GM23338 (cell line): ENCODE measurements at regions not wholly inside any gene's neighbourhood (a gene's known extent, or its start where the extent isn't known, plus 50 kb on each side); places are given as distances from the start of the nearest gene placed in this dataset.

ENCODE experiments used
- ATAC-seq: fragments of 200-7000 bp; cut with Tn5 transposase; 3 replicates; pipeline ENCODE4 v1.9.1; 2020
- DNase-seq: peaks from one replicate; pipeline ENCODE4 v3.0.0-alpha.2; 2015; ENCODE audit warnings: low spot score
- H2AFZ ChIP-seq: fragments of 200-600 bp; sonication (generic); 2 replicates; pipeline ENCODE4 v1.8.0; 2016; ENCODE audit warnings: antibody characterized with exemption, mild to moderate bottlenecking, moderate library complexity
- H3F3A ChIP-seq: fragments of 200-600 bp; sonication (generic); replicated peaks from 2 replicates; pipeline ENCODE4 v1.8.0; 2017; ENCODE audit warnings: antibody characterized with exemption, mixed run types, low read depth
- H3K27ac ChIP-seq: fragments of 200-600 bp; sonication (generic); 2 replicates; pipeline ENCODE4 v1.6.1; 2016; ENCODE audit warnings: low read depth
- H3K27me3 ChIP-seq: fragments of 200-600 bp; sonication (generic); 2 replicates; pipeline ENCODE4 v1.8.0; 2016; ENCODE audit warnings: mild to moderate bottlenecking, mixed run types, moderate library complexity; ENCODE audit not compliant: insufficient read depth
- H3K36me3 ChIP-seq: fragments of 200-600 bp; sonication (generic); 2 replicates; pipeline ENCODE4 v1.8.0; 2016; ENCODE audit warnings: mild to moderate bottlenecking; ENCODE audit not compliant: insufficient read depth
- H3K4me1 ChIP-seq: fragments of 200-600 bp; sonication (generic); 2 replicates; pipeline ENCODE4 v1.8.0; 2016; ENCODE audit warnings: mild to moderate bottlenecking, moderate library complexity; ENCODE audit not compliant: insufficient read depth
- H3K4me2 ChIP-seq: fragments of 200-600 bp; sonication (generic); 2 replicates; pipeline ENCODE4 v1.7.1; 2017; ENCODE audit warnings: mixed run types
- H3K4me3 ChIP-seq: fragments of 200-600 bp; sonication (generic); 2 replicates; pipeline ENCODE4 v1.6.1; 2016; ENCODE audit warnings: mixed run types
- H3K79me2 ChIP-seq: fragments of 200-600 bp; sonication (generic); replicated peaks from 2 replicates; pipeline ENCODE4 v1.8.0; 2017; ENCODE audit warnings: mild to moderate bottlenecking; ENCODE audit not compliant: insufficient read depth
- H3K9me2 ChIP-seq: fragments of 200-600 bp; sonication (generic); 2 replicates; pipeline ENCODE4 v1.8.0; 2017; ENCODE audit not compliant: insufficient read depth
- H4K20me1 ChIP-seq: fragments of 200-600 bp; sonication (generic); replicated peaks from 2 replicates; pipeline ENCODE4 v1.8.0; 2017; ENCODE audit warnings: mild to moderate bottlenecking; ENCODE audit not compliant: insufficient read depth
- H3K27ac Mint-ChIP-seq: 2 replicates; pipeline ENCODE4 v1.8.0; 2020; ENCODE audit warnings: inconsistent platforms, mild to moderate bottlenecking, moderate library complexity, mixed read lengths
- H3K27me3 Mint-ChIP-seq: 3 replicates; pipeline ENCODE4 v1.8.0; 2022; ENCODE audit warnings: low read depth, mild to moderate bottlenecking, moderate library complexity, mixed read lengths, inconsistent platforms; ENCODE audit not compliant: insufficient read depth, poor library complexity
- H3K36me3 Mint-ChIP-seq: 3 replicates; pipeline ENCODE4 v1.8.0; 2021; ENCODE audit warnings: low read depth, mild to moderate bottlenecking, inconsistent platforms, moderate library complexity, mixed read lengths
- H3K4me1 Mint-ChIP-seq: 3 replicates; pipeline ENCODE4 v1.8.0; 2020; ENCODE audit warnings: mild to moderate bottlenecking, inconsistent platforms, mixed read lengths
- H3K4me3 Mint-ChIP-seq: 3 replicates; pipeline ENCODE4 v1.8.0; 2021; ENCODE audit warnings: moderate library complexity, mild to moderate bottlenecking, inconsistent platforms, mixed read lengths
- H3K9me3 Mint-ChIP-seq: 3 replicates; pipeline ENCODE4 v1.8.0; 2020; ENCODE audit warnings: moderate library complexity, mild to moderate bottlenecking, inconsistent platforms, mixed read lengths
- CREB1 ChIP-seq: fragments of 250-450 bp; sonication (Bioruptor Pico); IDR thresholded peaks from 2 replicates; pipeline ENCODE4 v1.5.0; 2020; ENCODE audit warnings: low read depth, mild to moderate bottlenecking, moderate library complexity
- EZH2phosphoT487 ChIP-seq: fragments of 200-600 bp; sonication (generic); IDR thresholded peaks from one replicate; pipeline ENCODE4 v1.8.1; 2018; ENCODE audit warnings: antibody characterized with exemption; ENCODE audit not compliant: unreplicated experiment
- NANOG ChIP-seq: IDR thresholded peaks from 2 replicates; pipeline ENCODE4 v1.6.1; 2016; ENCODE audit warnings: antibody characterized with exemption, borderline replicate concordance
- POLR2AphosphoS5 ChIP-seq: IDR thresholded peaks from 2 replicates; pipeline ENCODE4 v1.6.1; 2016; ENCODE audit warnings: antibody characterized with exemption, low read depth
- STAT1 ChIP-seq: IDR thresholded peaks from one replicate; pipeline ENCODE4 v1.6.1; 2016; ENCODE audit warnings: antibody characterized with exemption; ENCODE audit not compliant: unreplicated experiment
- TF ChIP-seq, protein P1 (sequence below): fragments of 250-450 bp; sonication (Bioruptor Pico); IDR thresholded peaks from 2 replicates; pipeline ENCODE4 v1.5.0; 2020; ENCODE audit warnings: mild to moderate bottlenecking, moderate library complexity
- TF ChIP-seq, protein P2 (sequence below): IDR thresholded peaks from 2 replicates; pipeline ENCODE4 v1.6.1; 2016; ENCODE audit warnings: antibody characterized with exemption
- TF ChIP-seq, protein P3 (sequence below), 2 experiments: fragments of 200-600 bp in 1 of 2; sonication (generic) in 1 of 2; conservative IDR thresholded peaks; 2 replicates each; pipeline versions ENCODE4 v1.5.1 to v1.6.1; 2016 to 2017; ENCODE audit warnings: antibody characterized with exemption in 2 of 2, low read depth in 2 of 2, mild to moderate bottlenecking in 2 of 2, moderate library complexity in 1 of 2

DNA sequence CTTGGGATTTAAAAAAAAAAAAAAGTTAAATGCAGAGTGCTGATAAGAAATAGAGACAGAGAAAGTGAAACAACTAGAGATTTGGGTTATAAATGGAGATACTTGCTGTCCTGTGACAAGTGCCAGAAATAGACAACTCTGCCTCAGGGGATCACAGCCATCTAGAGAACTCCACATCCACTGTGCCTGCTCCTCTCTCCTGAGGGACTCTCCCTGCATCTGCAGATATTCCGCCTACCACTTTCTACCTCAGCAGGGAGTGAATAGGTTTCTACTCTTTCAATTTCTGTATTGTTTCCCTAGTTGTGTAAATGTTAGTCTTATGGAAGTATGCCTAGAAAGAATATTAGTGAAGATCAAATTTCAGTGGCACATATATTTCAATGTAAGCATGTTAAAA is 307.2 kb downstream of the HTR1A start (continued):
- TF ChIP-seq, protein P1, sequence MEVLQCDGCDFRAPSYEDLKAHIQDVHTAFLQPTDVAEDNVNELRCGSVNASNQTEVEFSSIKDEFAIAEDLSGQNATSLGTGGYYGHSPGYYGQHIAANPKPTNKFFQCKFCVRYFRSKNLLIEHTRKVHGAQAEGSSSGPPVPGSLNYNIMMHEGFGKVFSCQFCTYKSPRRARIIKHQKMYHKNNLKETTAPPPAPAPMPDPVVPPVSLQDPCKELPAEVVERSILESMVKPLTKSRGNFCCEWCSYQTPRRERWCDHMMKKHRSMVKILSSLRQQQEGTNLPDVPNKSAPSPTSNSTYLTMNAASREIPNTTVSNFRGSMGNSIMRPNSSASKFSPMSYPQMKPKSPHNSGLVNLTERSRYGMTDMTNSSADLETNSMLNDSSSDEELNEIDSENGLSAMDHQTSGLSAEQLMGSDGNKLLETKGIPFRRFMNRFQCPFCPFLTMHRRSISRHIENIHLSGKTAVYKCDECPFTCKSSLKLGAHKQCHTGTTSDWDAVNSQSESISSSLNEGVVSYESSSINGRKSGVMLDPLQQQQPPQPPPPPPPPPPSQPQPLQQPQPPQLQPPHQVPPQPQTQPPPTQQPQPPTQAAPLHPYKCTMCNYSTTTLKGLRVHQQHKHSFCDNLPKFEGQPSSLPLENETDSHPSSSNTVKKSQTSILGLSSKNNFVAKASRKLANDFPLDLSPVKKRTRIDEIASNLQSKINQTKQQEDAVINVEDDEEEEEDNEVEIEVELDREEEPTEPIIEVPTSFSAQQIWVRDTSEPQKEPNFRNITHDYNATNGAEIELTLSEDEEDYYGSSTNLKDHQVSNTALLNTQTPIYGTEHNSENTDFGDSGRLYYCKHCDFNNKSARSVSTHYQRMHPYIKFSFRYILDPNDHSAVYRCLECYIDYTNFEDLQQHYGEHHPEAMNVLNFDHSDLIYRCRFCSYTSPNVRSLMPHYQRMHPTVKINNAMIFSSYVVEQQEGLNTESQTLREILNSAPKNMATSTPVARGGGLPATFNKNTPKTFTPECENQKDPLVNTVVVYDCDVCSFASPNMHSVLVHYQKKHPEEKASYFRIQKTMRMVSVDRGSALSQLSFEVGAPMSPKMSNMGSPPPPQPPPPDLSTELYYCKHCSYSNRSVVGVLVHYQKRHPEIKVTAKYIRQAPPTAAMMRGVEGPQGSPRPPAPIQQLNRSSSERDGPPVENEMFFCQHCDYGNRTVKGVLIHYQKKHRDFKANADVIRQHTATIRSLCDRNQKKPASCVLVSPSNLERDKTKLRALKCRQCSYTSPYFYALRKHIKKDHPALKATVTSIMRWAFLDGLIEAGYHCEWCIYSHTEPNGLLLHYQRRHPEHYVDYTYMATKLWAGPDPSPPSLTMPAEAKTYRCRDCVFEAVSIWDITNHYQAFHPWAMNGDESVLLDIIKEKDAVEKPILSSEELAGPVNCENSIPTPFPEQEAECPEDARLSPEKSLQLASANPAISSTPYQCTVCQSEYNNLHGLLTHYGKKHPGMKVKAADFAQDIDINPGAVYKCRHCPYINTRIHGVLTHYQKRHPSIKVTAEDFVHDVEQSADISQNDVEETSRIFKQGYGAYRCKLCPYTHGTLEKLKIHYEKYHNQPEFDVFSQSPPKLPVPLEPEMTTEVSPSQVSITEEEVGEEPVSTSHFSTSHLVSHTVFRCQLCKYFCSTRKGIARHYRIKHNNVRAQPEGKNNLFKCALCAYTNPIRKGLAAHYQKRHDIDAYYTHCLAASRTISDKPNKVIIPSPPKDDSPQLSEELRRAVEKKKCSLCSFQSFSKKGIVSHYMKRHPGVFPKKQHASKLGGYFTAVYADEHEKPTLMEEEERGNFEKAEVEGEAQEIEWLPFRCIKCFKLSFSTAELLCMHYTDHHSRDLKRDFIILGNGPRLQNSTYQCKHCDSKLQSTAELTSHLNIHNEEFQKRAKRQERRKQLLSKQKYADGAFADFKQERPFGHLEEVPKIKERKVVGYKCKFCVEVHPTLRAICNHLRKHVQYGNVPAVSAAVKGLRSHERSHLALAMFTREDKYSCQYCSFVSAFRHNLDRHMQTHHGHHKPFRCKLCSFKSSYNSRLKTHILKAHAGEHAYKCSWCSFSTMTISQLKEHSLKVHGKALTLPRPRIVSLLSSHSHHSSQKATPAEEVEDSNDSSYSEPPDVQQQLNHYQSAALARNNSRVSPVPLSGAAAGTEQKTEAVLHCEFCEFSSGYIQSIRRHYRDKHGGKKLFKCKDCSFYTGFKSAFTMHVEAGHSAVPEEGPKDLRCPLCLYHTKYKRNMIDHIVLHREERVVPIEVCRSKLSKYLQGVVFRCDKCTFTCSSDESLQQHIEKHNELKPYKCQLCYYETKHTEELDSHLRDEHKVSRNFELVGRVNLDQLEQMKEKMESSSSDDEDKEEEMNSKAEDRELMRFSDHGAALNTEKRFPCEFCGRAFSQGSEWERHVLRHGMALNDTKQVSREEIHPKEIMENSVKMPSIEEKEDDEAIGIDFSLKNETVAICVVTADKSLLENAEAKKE (CRISPR knock-in tag) = no peak
- TF ChIP-seq POLR2AphosphoS5 (no peak), NANOG (no peak), STAT1 (no peak), EZH2phosphoT487 (no peak), CREB1 (CRISPR knock-in tag) (no peak)
- TF ChIP-seq, protein P2, sequence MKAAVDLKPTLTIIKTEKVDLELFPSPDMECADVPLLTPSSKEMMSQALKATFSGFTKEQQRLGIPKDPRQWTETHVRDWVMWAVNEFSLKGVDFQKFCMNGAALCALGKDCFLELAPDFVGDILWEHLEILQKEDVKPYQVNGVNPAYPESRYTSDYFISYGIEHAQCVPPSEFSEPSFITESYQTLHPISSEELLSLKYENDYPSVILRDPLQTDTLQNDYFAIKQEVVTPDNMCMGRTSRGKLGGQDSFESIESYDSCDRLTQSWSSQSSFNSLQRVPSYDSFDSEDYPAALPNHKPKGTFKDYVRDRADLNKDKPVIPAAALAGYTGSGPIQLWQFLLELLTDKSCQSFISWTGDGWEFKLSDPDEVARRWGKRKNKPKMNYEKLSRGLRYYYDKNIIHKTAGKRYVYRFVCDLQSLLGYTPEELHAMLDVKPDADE = no peak

DNA sequence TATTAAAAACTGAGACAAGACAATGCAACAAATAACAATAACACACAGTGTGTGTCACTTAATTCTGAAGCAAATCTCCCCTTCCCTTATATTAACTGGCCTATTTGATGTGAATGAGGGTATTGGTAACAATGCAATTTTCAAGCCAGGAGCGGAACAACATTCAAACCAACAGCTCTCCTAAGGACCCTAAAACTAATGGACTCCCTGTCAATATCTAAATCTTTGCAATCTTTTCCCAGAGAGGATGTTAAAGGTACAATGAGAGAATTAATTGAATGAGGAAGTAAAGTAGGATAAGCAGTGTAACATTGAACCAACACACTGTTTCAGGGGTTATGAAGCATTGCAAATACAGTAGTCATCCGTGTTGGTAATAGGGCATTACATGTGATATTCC is 311.7 kb downstream of the HTR1A start:
- no peaks in the 10 kb centered on the region for H3K27me3 Mint-ChIP-seq
- peaks cover 10% of the 10 kb centered on the region for H3K9me3 Mint-ChIP-seq
- DNase-seq (no peak), ATAC-seq (no peak)
- Histone ChIP-seq H3K4me3 (no peak overlapping the region), H4K20me1 (no peaks in the 10 kb centered on the region), H3K9me2 (no peaks in the 10 kb centered on the region), H3K4me2 (no peak overlapping the region), H3K27ac (no peak overlapping the region), H3K4me1 (no peaks in the 10 kb centered on the region), H3K36me3 (no peaks in the 10 kb centered on the region), H2AFZ (no peak overlapping the region), H3K27me3 (no peaks in the 10 kb centered on the region), H3F3A (no peaks in the 10 kb centered on the region), H3K79me2 (no peaks in the 10 kb centered on the region)
- peaks cover 3% of the 10 kb centered on the region; the same call in 2 of the 3 replicates for H3K4me1 Mint-ChIP-seq
- H3K27ac Mint-ChIP-seq = no peak overlapping the region
- peaks cover 8% of the 10 kb centered on the region; the same call in 2 of the 3 replicates for H3K36me3 Mint-ChIP-seq
- no peak overlapping the region for H3K4me3 Mint-ChIP-seq
- TF ChIP-seq, protein P3, sequence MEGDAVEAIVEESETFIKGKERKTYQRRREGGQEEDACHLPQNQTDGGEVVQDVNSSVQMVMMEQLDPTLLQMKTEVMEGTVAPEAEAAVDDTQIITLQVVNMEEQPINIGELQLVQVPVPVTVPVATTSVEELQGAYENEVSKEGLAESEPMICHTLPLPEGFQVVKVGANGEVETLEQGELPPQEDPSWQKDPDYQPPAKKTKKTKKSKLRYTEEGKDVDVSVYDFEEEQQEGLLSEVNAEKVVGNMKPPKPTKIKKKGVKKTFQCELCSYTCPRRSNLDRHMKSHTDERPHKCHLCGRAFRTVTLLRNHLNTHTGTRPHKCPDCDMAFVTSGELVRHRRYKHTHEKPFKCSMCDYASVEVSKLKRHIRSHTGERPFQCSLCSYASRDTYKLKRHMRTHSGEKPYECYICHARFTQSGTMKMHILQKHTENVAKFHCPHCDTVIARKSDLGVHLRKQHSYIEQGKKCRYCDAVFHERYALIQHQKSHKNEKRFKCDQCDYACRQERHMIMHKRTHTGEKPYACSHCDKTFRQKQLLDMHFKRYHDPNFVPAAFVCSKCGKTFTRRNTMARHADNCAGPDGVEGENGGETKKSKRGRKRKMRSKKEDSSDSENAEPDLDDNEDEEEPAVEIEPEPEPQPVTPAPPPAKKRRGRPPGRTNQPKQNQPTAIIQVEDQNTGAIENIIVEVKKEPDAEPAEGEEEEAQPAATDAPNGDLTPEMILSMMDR (conservative IDR thresholded peaks at IDR 0.05; ENCODE audit: low read depth in 2 of 2) = no peak
- TF ChIP-seq, protein P1 (CRISPR knock-in tag) = no peak
